ENCODE measurements at regions not wholly inside any gene's neighbourhood (a gene's known extent, or its start where the extent isn't known, plus 50 kb on each side); places are given as distances from the start of the nearest gene placed in this dataset.

DNA sequence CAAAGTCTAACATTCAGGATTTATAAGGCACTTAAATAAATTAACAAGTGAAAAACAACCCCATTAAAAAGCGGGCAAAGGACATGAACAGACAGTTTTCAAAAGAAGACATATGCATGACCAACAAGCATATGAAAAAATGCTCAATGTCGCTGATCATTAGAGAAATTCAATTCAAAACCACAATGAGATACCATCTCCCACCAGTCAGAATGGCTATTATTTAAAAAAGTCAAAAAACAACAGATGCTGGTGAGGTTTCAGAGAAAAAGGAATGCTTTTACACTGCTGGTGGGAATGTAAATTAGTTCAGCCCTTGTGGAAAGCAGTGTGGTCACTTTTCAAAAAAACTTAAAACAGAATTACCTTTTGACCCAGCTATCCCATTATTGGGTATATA, 60.7 kb upstream of the BDKRB2 start:
- no peak overlapping the region for H3K4me3 ChIP-seq
- peaks cover 18% of the 10 kb centered on the region for H3K9me3 ChIP-seq
- no peaks in the 10 kb centered on the region for H3K36me3 ChIP-seq
- no peaks in the 10 kb centered on the region for H3K27me3 ChIP-seq
- DNase-seq, result no peak

DNA sequence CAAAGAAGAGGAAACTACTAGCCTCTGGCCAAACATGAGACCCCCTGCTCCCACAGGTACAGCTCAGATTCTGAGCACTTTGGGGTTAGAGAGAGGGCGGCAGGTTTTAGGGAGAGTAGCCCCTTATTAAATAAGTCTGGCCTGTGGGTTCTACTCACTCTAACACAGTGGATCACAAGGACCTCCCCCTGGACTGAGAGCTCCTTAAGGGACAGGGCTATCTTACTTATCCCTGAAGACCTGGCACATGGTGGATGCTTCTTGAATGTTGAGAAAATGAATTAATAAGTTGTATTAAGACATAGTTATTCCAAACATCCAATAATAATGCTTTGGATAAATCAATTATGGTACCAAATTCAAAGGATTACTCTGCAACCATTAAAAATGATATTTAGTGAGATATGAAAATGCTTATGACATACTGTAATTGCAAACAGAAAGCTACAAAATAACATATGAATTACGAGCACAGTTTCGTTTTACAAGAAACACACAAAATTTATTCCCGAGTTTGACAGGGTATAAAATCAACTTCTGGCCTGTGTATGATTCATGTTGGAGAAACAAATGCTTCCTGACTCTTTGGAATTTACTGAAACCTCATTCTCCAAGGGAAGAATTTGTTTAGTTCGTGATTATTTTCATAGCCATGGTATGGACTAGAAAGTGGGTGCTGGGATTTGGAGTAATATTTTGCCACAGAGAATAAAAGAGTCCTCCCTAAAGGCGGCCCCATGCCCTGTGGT, 59.3 kb upstream of the BDKRB2 start:
- no peak for DNase-seq
- Histone ChIP-seq H3K4me3 (peak overlapping the region; percentile 3; the same call in 1 of the 2 replicates), H3K27me3 (no peaks in the 10 kb centered on the region), H3K9me3 (peaks cover 18% of the 10 kb centered on the region), H3K36me3 (no peaks in the 10 kb centered on the region)

- Histone ChIP-seq H3K4me3 (no peak overlapping the region), H3K36me3 (no peaks in the 10 kb centered on the region), H3K9me3 (peaks cover 18% of the 10 kb centered on the region), H3K27me3 (no peaks in the 10 kb centered on the region)
- peak; percentile 90 for DNase-seq
Observed at GRCh38 chr14:96146131-96146771, 58.4 kb upstream of the BDKRB2 start.

DNA sequence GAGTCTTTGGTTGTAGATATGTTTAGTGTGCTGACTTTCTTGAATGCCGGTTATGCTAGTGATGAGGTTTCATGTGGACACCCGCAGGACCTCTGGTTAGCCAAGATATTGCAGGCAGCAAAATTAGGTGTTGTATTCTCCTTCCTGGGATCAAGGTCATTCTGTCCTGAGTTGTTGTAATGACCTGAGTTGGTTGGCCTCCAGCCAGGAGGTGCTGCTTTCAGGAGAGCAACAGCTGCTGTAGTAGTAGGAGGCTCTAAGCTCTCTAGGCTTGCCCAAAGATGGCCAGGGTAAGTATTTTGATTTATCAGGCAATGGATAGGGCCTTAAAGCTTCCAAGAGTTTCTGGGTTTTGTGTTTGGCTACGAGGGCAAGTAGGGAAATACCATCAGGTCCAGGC, 56.0 kb upstream of the BDKRB2 start:
- H3K9me3 ChIP-seq, result peaks cover 10% of the 10 kb centered on the region
- no peaks in the 10 kb centered on the region for H3K27me3 ChIP-seq
- no peak for DNase-seq
- H3K36me3 ChIP-seq, result no peaks in the 10 kb centered on the region
- no peak overlapping the region for H3K4me3 ChIP-seq

DNA sequence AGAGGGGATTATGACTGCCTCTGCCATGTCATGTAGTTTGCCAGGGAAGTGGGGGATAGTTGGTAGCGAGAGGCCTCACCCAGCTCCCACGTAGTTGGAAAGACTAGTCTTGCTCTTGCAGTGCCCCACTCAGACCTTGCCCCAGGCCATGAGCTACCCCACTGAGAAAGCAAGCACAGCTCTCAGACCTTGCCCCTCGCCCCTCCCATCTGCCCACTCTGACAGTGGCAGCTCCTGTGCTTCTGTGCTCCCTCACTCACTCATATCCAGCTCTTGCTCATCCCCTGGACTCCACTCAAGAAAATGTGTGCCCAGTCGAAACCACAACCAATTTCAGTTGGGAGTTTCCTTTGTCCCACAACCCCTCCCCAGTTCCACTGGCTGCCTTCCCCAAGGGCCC, 55.5 kb upstream of the BDKRB2 start:
- Histone ChIP-seq H3K36me3 (no peaks in the 10 kb centered on the region), H3K9me3 (peaks cover 8% of the 10 kb centered on the region), H3K27me3 (no peaks in the 10 kb centered on the region), H3K4me3 (no peak overlapping the region)
- peak; percentile 87 for DNase-seq

- DNase-seq, result no peak
- H3K4me3 ChIP-seq, result no peak overlapping the region
- no peaks in the 10 kb centered on the region for H3K27me3 ChIP-seq
- H3K36me3 ChIP-seq, result no peaks in the 10 kb centered on the region
- H3K9me3 ChIP-seq, result peaks cover 8% of the 10 kb centered on the region
Observed at GRCh38 chr14:96150214-96150613, 54.4 kb upstream of the BDKRB2 start.

DNA sequence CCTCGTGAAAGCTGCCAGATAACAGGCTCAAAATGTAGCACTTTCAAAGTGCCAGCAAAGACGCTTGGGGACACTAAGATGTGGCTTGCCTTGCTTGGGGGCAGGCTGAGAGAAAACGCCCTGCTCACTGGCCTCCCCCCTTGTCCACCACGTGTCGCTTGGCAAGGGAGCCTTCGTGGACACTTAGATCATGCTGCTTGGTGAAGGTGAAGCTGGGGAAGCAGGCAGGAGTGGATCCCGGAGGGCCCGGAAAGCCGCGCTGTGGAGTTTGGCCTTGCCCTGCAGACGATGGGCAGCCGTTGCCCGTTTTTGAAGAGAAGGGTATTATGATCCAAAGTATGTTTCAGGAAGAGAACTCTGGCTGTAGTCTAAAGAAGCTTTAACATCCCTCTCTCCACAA, 53.4 kb upstream of the BDKRB2 start:
- Histone ChIP-seq H3K36me3 (no peaks in the 10 kb centered on the region), H3K27me3 (no peaks in the 10 kb centered on the region), H3K4me3 (no peak overlapping the region), H3K9me3 (peaks cover 8% of the 10 kb centered on the region)
- no peak for DNase-seq

- Histone ChIP-seq H3K9me3 (no peaks in the 10 kb centered on the region), H3K36me3 (no peaks in the 10 kb centered on the region), H3K4me3 (no peak overlapping the region), H3K27me3 (no peaks in the 10 kb centered on the region)
- DNase-seq, result no peak
Observed at GRCh38 chr14:96153003-96153402, 51.6 kb upstream of the BDKRB2 start.

Data from MG63 (cell line).